ENCODE measurements at regions not wholly inside any gene's neighbourhood (a gene's known extent, or its start where the extent isn't known, plus 50 kb on each side); places are given as distances from the start of the nearest gene placed in this dataset.

DNA sequence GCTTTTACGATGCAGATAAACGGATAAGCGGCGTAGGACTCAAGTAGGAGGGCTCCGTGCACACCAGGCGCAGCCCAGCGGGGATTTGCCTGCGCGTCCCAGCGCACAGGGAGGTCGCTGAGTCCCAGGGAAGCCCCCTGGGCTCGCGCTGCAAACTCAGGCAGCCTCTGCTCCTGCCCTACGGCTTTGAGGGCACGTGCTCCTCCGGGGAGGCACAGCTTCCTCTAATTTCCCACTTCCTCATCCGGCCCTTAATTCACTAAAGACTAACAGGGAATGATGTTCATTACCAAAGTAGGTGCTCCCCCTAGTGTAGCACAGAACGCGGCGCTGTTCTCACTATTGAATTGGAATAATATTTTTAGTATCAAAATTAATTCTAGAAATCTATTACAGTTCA, 825.4 kb downstream of the KCNJ18 start:
- TF ChIP-seq CTCF (IDR thresholded peaks at IDR 0.05; ENCODE audit: low read length): no peak
- TF ChIP-seq EZH2 (optimal IDR thresholded peaks at IDR 0.05; ENCODE audit: low read depth, low read length): no peak
- no peak for TF ChIP-seq EZH2phosphoT487 (IDR thresholded peaks at IDR 0.05; ENCODE audit: low read length)
